SK-N-SH treated with all-trans-retinoic acid at 6 μM for 48 hours (cell line): ENCODE measurements at regions not wholly inside any gene's neighbourhood (a gene's known extent, or its start where the extent isn't known, plus 50 kb on each side); places are given as distances from the start of the nearest gene placed in this dataset.

Source experiments
- ATAC-seq: fragments of 200-7000 bp; cut with Tn5 transposase; 3 replicates; pipeline ENCODE4 v1.9.1; 2020; ENCODE audit warnings: mild to moderate bottlenecking, moderate library complexity
- ARNTL ChIP-seq: fragments of 450-650 bp; formaldehyde crosslinking; IDR thresholded peaks from 2 replicates; pipeline ENCODE4 v1.5.0; 2020; ENCODE audit warnings: low read depth, mild to moderate bottlenecking, moderate library complexity, borderline replicate concordance
- BACH2 ChIP-seq: fragments of 250-450 bp; sonication (Bioruptor Pico); IDR thresholded peaks from 2 replicates; pipeline ENCODE4 v1.9.0; 2021; ENCODE audit warnings: mild to moderate bottlenecking, borderline replicate concordance
- CSDC2 ChIP-seq: fragments of 250-450 bp; sonication (Bioruptor Pico); IDR thresholded peaks from 2 replicates; pipeline ENCODE4 v1.5.0; 2020; ENCODE audit warnings: mild to moderate bottlenecking, moderate library complexity
- ESRRG ChIP-seq: fragments of 250-450 bp; sonication (Bioruptor Pico); IDR thresholded peaks from 2 replicates; pipeline ENCODE4 v1.6.1; 2021; ENCODE audit warnings: mild to moderate bottlenecking
- ISL1 ChIP-seq: fragments of 250-450 bp; sonication (Bioruptor Pico); IDR thresholded peaks from 2 replicates; pipeline ENCODE4 v2.1.2; 2022; ENCODE audit warnings: mild to moderate bottlenecking, moderate library complexity
- OSR1 ChIP-seq: fragments of 250-450 bp; sonication (Bioruptor Pico); IDR thresholded peaks from 2 replicates; pipeline ENCODE4 v1.8.0; 2022; ENCODE audit warnings: moderate library complexity, mild to moderate bottlenecking, inconsistent platforms
- PPARA ChIP-seq: fragments of 250-450 bp; sonication (Bioruptor Pico); IDR thresholded peaks from 2 replicates; pipeline ENCODE4 v1.5.0; 2020; ENCODE audit warnings: mild to moderate bottlenecking, borderline replicate concordance
- RARB ChIP-seq: fragments of 250-450 bp; sonication (Bioruptor Pico); IDR thresholded peaks from 2 replicates; pipeline ENCODE4 v1.8.0; 2021; ENCODE audit warnings: mild to moderate bottlenecking, moderate library complexity
- SNAI2 ChIP-seq: fragments of 250-450 bp; sonication (Bioruptor Pico); IDR thresholded peaks from 2 replicates; pipeline ENCODE4 v1.5.0; 2020; ENCODE audit warnings: mild to moderate bottlenecking, moderate library complexity
- TOX ChIP-seq: fragments of 250-450 bp; sonication (Bioruptor Pico); IDR thresholded peaks from 2 replicates; pipeline ENCODE4 v1.8.0; 2021; ENCODE audit warnings: mild to moderate bottlenecking, moderate library complexity, borderline replicate concordance
- ZC3H10 ChIP-seq: fragments of 250-450 bp; sonication (Bioruptor Pico); IDR thresholded peaks from 2 replicates; pipeline ENCODE4 v1.5.1; 2021; ENCODE audit warnings: mild to moderate bottlenecking, moderate library complexity
- ZFP30 ChIP-seq: fragments of 450-650 bp; formaldehyde crosslinking; IDR thresholded peaks from 2 replicates; pipeline ENCODE4 v1.5.0; 2022; ENCODE audit warnings: mild to moderate bottlenecking, moderate library complexity
- ZNF565 ChIP-seq: fragments of 450-650 bp; formaldehyde crosslinking; conservative IDR thresholded peaks from 2 replicates; pipeline ENCODE4 v1.5.0; 2020; ENCODE audit warnings: low read depth, mild to moderate bottlenecking, moderate library complexity
- TF ChIP-seq, protein P1 (sequence below): fragments of 250-450 bp; sonication (Bioruptor Pico); IDR thresholded peaks from 2 replicates; pipeline ENCODE4 v1.8.0; 2021; ENCODE audit warnings: low read depth, mild to moderate bottlenecking, moderate library complexity, borderline replicate concordance
- TF ChIP-seq, protein P2 (sequence below): fragments of 250-450 bp; sonication (Bioruptor Pico); IDR thresholded peaks from 2 replicates; pipeline ENCODE4 v1.5.1; 2020; ENCODE audit warnings: low read depth, mild to moderate bottlenecking, moderate library complexity
- TF ChIP-seq, protein P3 (sequence below): fragments of 250-450 bp; sonication (Bioruptor Pico); IDR thresholded peaks from 2 replicates; pipeline ENCODE4 v1.8.0; 2020; ENCODE audit warnings: mild to moderate bottlenecking, moderate library complexity, borderline replicate concordance
- TF ChIP-seq, protein P4 (sequence below): fragments of 250-450 bp; sonication (Bioruptor Pico); IDR thresholded peaks from 2 replicates; pipeline ENCODE4 v1.5.1; 2021; ENCODE audit warnings: mild to moderate bottlenecking, moderate library complexity
- TF ChIP-seq, protein P5 (sequence below): fragments of 250-450 bp; sonication (Bioruptor Pico); IDR thresholded peaks from 2 replicates; pipeline ENCODE4 v1.5.0; 2020; ENCODE audit warnings: mild to moderate bottlenecking, moderate library complexity

DNA sequence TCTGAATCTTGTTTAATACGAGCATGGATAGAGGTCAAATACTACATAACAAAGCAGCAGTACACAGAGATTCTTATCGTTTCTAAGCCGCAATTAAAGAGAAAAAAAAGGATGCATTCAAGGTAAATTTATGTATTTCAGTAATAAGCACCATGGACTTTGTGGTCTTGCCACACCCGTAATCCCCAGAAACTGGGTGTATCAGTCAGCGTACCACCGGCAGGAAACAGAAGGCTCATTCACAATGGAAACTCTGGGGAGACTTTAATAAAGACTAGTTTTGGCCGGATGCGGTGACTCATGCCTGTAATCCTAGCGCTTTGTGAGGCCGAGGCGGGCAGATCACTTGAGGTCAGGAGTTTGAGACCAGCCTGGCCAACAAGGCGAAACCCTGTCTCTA is 81.9 kb upstream of the ZNF280D start:
- ATAC-seq: no peak
- TF ChIP-seq SNAI2 (CRISPR knock-in tag): no peak
- TF ChIP-seq ARNTL (CRISPR knock-in tag): no peak
- TF ChIP-seq, protein P1, sequence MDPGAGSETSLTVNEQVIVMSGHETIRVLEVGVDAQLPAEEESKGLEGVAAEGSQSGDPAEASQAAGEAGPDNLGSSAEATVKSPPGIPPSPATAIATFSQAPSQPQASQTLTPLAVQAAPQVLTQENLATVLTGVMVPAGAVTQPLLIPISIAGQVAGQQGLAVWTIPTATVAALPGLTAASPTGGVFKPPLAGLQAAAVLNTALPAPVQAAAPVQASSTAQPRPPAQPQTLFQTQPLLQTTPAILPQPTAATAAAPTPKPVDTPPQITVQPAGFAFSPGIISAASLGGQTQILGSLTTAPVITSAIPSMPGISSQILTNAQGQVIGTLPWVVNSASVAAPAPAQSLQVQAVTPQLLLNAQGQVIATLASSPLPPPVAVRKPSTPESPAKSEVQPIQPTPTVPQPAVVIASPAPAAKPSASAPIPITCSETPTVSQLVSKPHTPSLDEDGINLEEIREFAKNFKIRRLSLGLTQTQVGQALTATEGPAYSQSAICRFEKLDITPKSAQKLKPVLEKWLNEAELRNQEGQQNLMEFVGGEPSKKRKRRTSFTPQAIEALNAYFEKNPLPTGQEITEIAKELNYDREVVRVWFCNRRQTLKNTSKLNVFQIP (CRISPR knock-in tag): no peak
- TF ChIP-seq OSR1 (CRISPR knock-in tag): no peak
- TF ChIP-seq TOX (CRISPR knock-in tag): no peak
- TF ChIP-seq, protein P2, sequence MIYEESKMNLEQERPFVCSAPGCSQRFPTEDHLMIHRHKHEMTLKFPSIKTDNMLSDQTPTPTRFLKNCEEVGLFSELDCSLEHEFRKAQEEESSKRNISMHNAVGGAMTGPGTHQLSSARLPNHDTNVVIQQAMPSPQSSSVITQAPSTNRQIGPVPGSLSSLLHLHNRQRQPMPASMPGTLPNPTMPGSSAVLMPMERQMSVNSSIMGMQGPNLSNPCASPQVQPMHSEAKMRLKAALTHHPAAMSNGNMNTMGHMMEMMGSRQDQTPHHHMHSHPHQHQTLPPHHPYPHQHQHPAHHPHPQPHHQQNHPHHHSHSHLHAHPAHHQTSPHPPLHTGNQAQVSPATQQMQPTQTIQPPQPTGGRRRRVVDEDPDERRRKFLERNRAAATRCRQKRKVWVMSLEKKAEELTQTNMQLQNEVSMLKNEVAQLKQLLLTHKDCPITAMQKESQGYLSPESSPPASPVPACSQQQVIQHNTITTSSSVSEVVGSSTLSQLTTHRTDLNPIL (CRISPR knock-in tag): no peak
- TF ChIP-seq, protein P3, sequence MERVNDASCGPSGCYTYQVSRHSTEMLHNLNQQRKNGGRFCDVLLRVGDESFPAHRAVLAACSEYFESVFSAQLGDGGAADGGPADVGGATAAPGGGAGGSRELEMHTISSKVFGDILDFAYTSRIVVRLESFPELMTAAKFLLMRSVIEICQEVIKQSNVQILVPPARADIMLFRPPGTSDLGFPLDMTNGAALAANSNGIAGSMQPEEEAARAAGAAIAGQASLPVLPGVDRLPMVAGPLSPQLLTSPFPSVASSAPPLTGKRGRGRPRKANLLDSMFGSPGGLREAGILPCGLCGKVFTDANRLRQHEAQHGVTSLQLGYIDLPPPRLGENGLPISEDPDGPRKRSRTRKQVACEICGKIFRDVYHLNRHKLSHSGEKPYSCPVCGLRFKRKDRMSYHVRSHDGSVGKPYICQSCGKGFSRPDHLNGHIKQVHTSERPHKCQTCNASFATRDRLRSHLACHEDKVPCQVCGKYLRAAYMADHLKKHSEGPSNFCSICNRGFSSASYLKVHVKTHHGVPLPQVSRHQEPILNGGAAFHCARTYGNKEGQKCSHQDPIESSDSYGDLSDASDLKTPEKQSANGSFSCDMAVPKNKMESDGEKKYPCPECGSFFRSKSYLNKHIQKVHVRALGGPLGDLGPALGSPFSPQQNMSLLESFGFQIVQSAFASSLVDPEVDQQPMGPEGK: no peak
- no peak for TF ChIP-seq ZC3H10 (CRISPR knock-in tag)
- TF ChIP-seq, protein P4, sequence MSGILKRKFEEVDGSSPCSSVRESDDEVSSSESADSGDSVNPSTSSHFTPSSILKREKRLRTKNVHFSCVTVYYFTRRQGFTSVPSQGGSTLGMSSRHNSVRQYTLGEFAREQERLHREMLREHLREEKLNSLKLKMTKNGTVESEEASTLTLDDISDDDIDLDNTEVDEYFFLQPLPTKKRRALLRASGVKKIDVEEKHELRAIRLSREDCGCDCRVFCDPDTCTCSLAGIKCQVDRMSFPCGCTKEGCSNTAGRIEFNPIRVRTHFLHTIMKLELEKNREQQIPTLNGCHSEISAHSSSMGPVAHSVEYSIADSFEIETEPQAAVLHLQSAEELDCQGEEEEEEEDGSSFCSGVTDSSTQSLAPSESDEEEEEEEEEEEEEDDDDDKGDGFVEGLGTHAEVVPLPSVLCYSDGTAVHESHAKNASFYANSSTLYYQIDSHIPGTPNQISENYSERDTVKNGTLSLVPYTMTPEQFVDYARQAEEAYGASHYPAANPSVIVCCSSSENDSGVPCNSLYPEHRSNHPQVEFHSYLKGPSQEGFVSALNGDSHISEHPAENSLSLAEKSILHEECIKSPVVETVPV (CRISPR knock-in tag): no peak

DNA sequence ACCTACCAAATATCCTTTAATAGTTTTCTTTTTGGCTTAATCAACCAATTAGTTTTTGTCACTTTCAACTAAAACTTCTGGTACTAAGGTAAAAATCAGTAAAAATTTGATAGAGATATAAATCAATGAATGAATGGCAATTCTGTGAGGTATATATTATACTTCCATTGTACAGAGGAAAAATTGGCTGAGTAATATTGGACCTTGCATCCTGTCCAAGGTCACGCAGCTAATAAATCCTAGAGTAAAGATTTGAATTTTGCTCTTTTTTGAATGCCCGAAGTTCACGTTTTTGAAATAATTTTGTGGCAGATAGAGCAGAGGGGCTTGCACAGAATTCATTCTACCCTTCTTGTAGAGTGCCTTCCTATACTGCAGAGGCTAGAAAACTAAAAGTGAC is 81.1 kb upstream of the ZNF280D start:
- no peak for TF ChIP-seq ESRRG (CRISPR knock-in tag)
- TF ChIP-seq BACH2 (CRISPR knock-in tag): no peak
- no peak for TF ChIP-seq PPARA (CRISPR knock-in tag)
- no peak for TF ChIP-seq ZFP30 (CRISPR knock-in tag)
- TF ChIP-seq ZC3H10 (CRISPR knock-in tag): no peak
- TF ChIP-seq, protein P3: no peak
- no peak for TF ChIP-seq RARB (CRISPR knock-in tag)
- TF ChIP-seq, protein P1 (CRISPR knock-in tag): no peak
- TF ChIP-seq OSR1 (CRISPR knock-in tag): no peak
- ATAC-seq: no peak

DNA sequence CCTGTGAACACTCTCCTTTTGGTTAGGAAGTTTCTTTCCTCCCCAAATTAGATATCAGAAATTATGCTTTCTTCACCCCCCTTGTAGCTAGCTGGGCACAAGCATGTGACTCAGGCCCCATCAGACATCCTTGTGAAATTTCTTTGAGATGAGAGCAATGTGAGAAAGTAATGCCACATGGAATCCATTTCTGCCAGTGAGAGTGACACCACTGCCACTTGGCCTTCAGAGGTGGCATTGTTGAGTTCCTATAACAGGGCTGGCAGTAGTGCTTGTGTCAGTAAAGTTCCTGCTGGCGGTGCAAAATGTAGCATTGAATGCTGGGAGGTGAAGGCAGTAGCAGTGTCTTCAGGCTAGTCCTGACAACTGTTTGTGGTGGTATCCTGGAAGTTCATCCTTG is 80.7 kb upstream of the ZNF280D start:
- ATAC-seq: no peak

DNA sequence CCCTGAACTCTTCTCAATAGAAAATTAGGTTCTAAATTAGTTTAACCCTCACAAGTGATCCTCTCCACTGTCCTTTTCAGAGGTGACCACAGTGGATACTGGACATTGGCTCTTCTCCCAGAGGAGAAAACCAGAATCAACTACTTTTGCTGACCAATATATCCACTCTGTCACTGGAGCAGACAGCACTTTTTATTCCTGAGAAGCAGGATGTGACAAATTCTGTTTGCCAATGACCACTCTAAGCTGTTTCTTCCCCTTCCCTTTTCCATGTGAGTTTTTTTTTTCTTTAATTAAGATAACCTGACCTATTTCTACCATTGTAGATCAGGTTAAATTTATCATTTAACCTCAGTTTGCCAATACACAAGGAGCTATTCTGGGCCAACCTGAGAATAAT is 79.7 kb upstream of the ZNF280D start:
- no peak for ATAC-seq
- no peak for TF ChIP-seq ARNTL (CRISPR knock-in tag)
- TF ChIP-seq ZFP30 (CRISPR knock-in tag): no peak
- TF ChIP-seq, protein P1 (CRISPR knock-in tag): no peak
- no peak for TF ChIP-seq ZNF565 (CRISPR knock-in tag)
- TF ChIP-seq, protein P5, sequence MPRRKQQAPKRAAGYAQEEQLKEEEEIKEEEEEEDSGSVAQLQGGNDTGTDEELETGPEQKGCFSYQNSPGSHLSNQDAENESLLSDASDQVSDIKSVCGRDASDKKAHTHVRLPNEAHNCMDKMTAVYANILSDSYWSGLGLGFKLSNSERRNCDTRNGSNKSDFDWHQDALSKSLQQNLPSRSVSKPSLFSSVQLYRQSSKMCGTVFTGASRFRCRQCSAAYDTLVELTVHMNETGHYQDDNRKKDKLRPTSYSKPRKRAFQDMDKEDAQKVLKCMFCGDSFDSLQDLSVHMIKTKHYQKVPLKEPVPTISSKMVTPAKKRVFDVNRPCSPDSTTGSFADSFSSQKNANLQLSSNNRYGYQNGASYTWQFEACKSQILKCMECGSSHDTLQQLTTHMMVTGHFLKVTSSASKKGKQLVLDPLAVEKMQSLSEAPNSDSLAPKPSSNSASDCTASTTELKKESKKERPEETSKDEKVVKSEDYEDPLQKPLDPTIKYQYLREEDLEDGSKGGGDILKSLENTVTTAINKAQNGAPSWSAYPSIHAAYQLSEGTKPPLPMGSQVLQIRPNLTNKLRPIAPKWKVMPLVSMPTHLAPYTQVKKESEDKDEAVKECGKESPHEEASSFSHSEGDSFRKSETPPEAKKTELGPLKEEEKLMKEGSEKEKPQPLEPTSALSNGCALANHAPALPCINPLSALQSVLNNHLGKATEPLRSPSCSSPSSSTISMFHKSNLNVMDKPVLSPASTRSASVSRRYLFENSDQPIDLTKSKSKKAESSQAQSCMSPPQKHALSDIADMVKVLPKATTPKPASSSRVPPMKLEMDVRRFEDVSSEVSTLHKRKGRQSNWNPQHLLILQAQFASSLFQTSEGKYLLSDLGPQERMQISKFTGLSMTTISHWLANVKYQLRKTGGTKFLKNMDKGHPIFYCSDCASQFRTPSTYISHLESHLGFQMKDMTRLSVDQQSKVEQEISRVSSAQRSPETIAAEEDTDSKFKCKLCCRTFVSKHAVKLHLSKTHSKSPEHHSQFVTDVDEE (CRISPR knock-in tag): no peak
- no peak for TF ChIP-seq TOX (CRISPR knock-in tag)
- TF ChIP-seq ISL1 (CRISPR knock-in tag): no peak
- no peak for TF ChIP-seq CSDC2
- TF ChIP-seq, protein P3: no peak

More for the DNA sequence above, 80.7 kb upstream of the ZNF280D start:
- TF ChIP-seq RARB (CRISPR knock-in tag): no peak
- TF ChIP-seq PPARA (CRISPR knock-in tag): no peak
- no peak for TF ChIP-seq BACH2 (CRISPR knock-in tag)
- TF ChIP-seq, all 23 proteins: peak for 0
